GM23248 (cell line): ENCODE measurements at regions not wholly inside any gene's neighbourhood (a gene's known extent, or its start where the extent isn't known, plus 50 kb on each side); places are given as distances from the start of the nearest gene placed in this dataset.
A peak's percentile ranks its signal among the peaks of the same experiment; 100 is the strongest.
"Not testable (repeated sequence)": the region's sequence is repeated elsewhere in the genome, so short reads cannot be mapped to it uniquely, and the experiment has no call there.

ENCODE experiments used
- DNase-seq: peaks from one replicate; pipeline ENCODE4 v3.0.0-alpha.2; 2015
- H2AFZ ChIP-seq: fragments of 200-600 bp; sonication (generic); 2 replicates; pipeline ENCODE4 v1.6.1; 2016; ENCODE audit warnings: antibody characterized with exemption
- H3F3A ChIP-seq: fragments of 200-600 bp; sonication (generic); 2 replicates; pipeline ENCODE4 v1.6.1; 2016; ENCODE audit warnings: mild to moderate bottlenecking, antibody characterized with exemption, mixed run types; ENCODE audit not compliant: insufficient read depth
- H3K27ac ChIP-seq: fragments of 200-600 bp; sonication (generic); 2 replicates; pipeline ENCODE4 v1.5.1; 2016; ENCODE audit warnings: mild to moderate bottlenecking
- H3K27me3 ChIP-seq: fragments of 200-600 bp; sonication (generic); replicated peaks from 2 replicates; pipeline ENCODE4 v1.6.1; 2016; ENCODE audit warnings: mild to moderate bottlenecking; ENCODE audit not compliant: insufficient read depth
- H3K36me3 ChIP-seq: fragments of 200-600 bp; sonication (generic); 2 replicates; pipeline ENCODE4 v1.6.1; 2016; ENCODE audit warnings: low read depth, mild to moderate bottlenecking
- H3K4me1 ChIP-seq: fragments of 200-600 bp; sonication (generic); 2 replicates; pipeline ENCODE4 v1.6.1; 2016; ENCODE audit warnings: mild to moderate bottlenecking; ENCODE audit not compliant: insufficient read depth
- H3K4me2 ChIP-seq: fragments of 200-600 bp; sonication (generic); one replicate; pipeline ENCODE4 v1.6.1; 2016; ENCODE audit warnings: mild to moderate bottlenecking; ENCODE audit not compliant: unreplicated experiment
- H3K4me3 ChIP-seq: fragments of 200-600 bp; sonication (generic); 2 replicates; pipeline ENCODE4 v1.5.1; 2016; ENCODE audit warnings: mild to moderate bottlenecking
- H3K79me2 ChIP-seq: fragments of 200-600 bp; sonication (generic); 2 replicates; pipeline ENCODE4 v1.6.1; 2016; ENCODE audit warnings: mild to moderate bottlenecking; ENCODE audit not compliant: insufficient read depth
- H3K9ac ChIP-seq: fragments of 200-600 bp; sonication (generic); 2 replicates; pipeline ENCODE4 v1.6.1; 2016; ENCODE audit warnings: mild to moderate bottlenecking
- H3K9me2 ChIP-seq: fragments of 200-600 bp; sonication (generic); 2 replicates; pipeline ENCODE4 v1.6.1; 2016; ENCODE audit warnings: mixed run types, mild to moderate bottlenecking, moderate library complexity; ENCODE audit not compliant: insufficient read depth
- H3K9me3 ChIP-seq: fragments of 200-600 bp; sonication (generic); one replicate; pipeline ENCODE4 v1.6.1; 2017; ENCODE audit warnings: low read depth
- H4K20me1 ChIP-seq: fragments of 200-600 bp; sonication (generic); 2 replicates; pipeline ENCODE4 v1.6.0; 2016; ENCODE audit not compliant: insufficient read depth
- EZH2 ChIP-seq: fragments of 200-600 bp; sonication (generic); IDR thresholded peaks from 2 replicates; pipeline ENCODE4 v1.6.1; 2018; ENCODE audit warnings: antibody characterized with exemption, mild to moderate bottlenecking; ENCODE audit not compliant: insufficient read depth, poor library complexity, severe bottlenecking
- EZH2phosphoT487 ChIP-seq: fragments of 200-600 bp; sonication (generic); IDR thresholded peaks from 2 replicates; pipeline ENCODE4 v1.6.1; 2018; ENCODE audit warnings: antibody characterized with exemption, moderate library complexity, mild to moderate bottlenecking, low read depth; ENCODE audit not compliant: insufficient read depth
- WGBS, 2 experiments: methylation state at CpG; one replicate each; pipeline ENCODE4 v1.1.6; 2015 to 2017; ENCODE audit warnings: low lambda C conversion rate in 2 of 2, low coverage in 1 of 2; ENCODE audit errors: missing lambda C conversion rate in 2 of 2; 5-methylcytosine and 5-hydroxymethylcytosine counted together
- in situ Hi-C: fragments of 300-500 bp; cut with MboI; formaldehyde crosslinking; loops from 2 replicates; pipeline ENCODE4 v1.15.0; 2020

- H3K79me2 ChIP-seq = no peaks in the 10 kb centered on the region
- WGBS, 2 experiments = 93% methylated on average over 5 of the region's 5 CpGs
- no peaks in the 10 kb centered on the region for H4K20me1 ChIP-seq
- TF ChIP-seq EZH2phosphoT487 (no peak), EZH2 (no peak)
- DNase-seq = no peak
- H3K27me3 ChIP-seq = no peaks in the 10 kb centered on the region
- H3K9me2 ChIP-seq = no peaks in the 10 kb centered on the region
- in situ Hi-C loops = no loop called here
- H3K4me2 ChIP-seq = no peak overlapping the region
- H3K9me3 ChIP-seq = no peaks in the 10 kb centered on the region
- H3K27ac ChIP-seq = no peak overlapping the region
- H3K9ac ChIP-seq = no peak overlapping the region
- H2AFZ ChIP-seq = no peak overlapping the region
- H3K36me3 ChIP-seq = no peaks in the 10 kb centered on the region
- H3F3A ChIP-seq = no peaks in the 10 kb centered on the region
- no peak overlapping the region for H3K4me3 ChIP-seq
- peaks cover 8% of the 10 kb centered on the region for H3K4me1 ChIP-seq
Measured at GRCh38 chr10:21423850-21424249, 101.6 kb downstream of the SKIDA1 start.

- H3K27me3 ChIP-seq = no peaks in the 10 kb centered on the region
- H2AFZ ChIP-seq = no peak overlapping the region
- H3K9me2 ChIP-seq = no peaks in the 10 kb centered on the region
- H3K9ac ChIP-seq = no peak overlapping the region
- no peaks in the 10 kb centered on the region for H4K20me1 ChIP-seq
- H3F3A ChIP-seq = no peaks in the 10 kb centered on the region
- no peak overlapping the region for H3K4me3 ChIP-seq
- no peaks in the 10 kb centered on the region for H3K79me2 ChIP-seq
- DNase-seq = no peak
- in situ Hi-C loops = no loop called here
- H3K4me1 ChIP-seq = peaks cover 8% of the 10 kb centered on the region
- no peak overlapping the region for H3K4me2 ChIP-seq
- no peaks in the 10 kb centered on the region for H3K9me3 ChIP-seq
- 96 to 98% methylated on average over 2 of the region's 2 CpGs for WGBS, 2 experiments
- no peak overlapping the region for H3K27ac ChIP-seq
- H3K36me3 ChIP-seq = no peaks in the 10 kb centered on the region
- TF ChIP-seq EZH2phosphoT487 = no peak
- TF ChIP-seq EZH2 = no peak
Measured at GRCh38 chr10:21423338-21423737, 102.1 kb downstream of the SKIDA1 start.

- in situ Hi-C loops = no loop called here
Measured at GRCh38 chr10:21421794-21422193, 103.7 kb downstream of the SKIDA1 start.

GRCh38 chr10:21421016-21421415 lies 104.5 kb downstream of the SKIDA1 start:
- H3K9ac ChIP-seq = no peak overlapping the region

More at GRCh38 chr10:21421794-21422193, 103.7 kb downstream of the SKIDA1 start:
- no peak for TF ChIP-seq EZH2phosphoT487
- TF ChIP-seq EZH2 = no peak
- no peak for DNase-seq
- no peak overlapping the region for H3K27ac ChIP-seq
- peaks cover 8% of the 10 kb centered on the region for H3K4me1 ChIP-seq
- H3K9ac ChIP-seq = no peak overlapping the region
- no peaks in the 10 kb centered on the region for H3K36me3 ChIP-seq
- H4K20me1 ChIP-seq = no peaks in the 10 kb centered on the region
- no peaks in the 10 kb centered on the region for H3K9me3 ChIP-seq
- H3K27me3 ChIP-seq = no peaks in the 10 kb centered on the region
- H3K4me2 ChIP-seq = no peak overlapping the region
- H2AFZ ChIP-seq = no peak overlapping the region
- 93 to 96% methylated on average over 4 of the region's 4 CpGs for WGBS, 2 experiments
- no peaks in the 10 kb centered on the region for H3K79me2 ChIP-seq
- no peaks in the 10 kb centered on the region for H3K9me2 ChIP-seq
- no peak overlapping the region for H3K4me3 ChIP-seq
- H3F3A ChIP-seq = no peaks in the 10 kb centered on the region

GRCh38 chr10:21418981-21419576 lies 106.4 kb downstream of the SKIDA1 start:
- H3K9me3 ChIP-seq, H3K79me2 ChIP-seq, H3K9me2 ChIP-seq, H3K4me1 ChIP-seq, H3K27me3 ChIP-seq, in situ Hi-C loops, H3F3A ChIP-seq, H3K4me3 ChIP-seq, H3K9ac ChIP-seq, H4K20me1 ChIP-seq, H3K36me3 ChIP-seq, H3K4me2 ChIP-seq, H3K27ac ChIP-seq, H2AFZ ChIP-seq: not testable (repeated sequence)
- 74 to 80% methylated on average over 5 of the region's 5 CpGs for WGBS, 2 experiments
- DNase-seq = peak; percentile 45

More at GRCh38 chr10:21421016-21421415, 104.5 kb downstream of the SKIDA1 start:
- Histone ChIP-seq H2AFZ (no peak overlapping the region), H3K9me2 (no peaks in the 10 kb centered on the region), H3K27ac (no peak overlapping the region), H3K4me1 (peaks cover 8% of the 10 kb centered on the region), H4K20me1 (no peaks in the 10 kb centered on the region), H3K9me3 (no peaks in the 10 kb centered on the region), H3K27me3 (no peaks in the 10 kb centered on the region), H3K4me2 (no peak overlapping the region), H3K79me2 (no peaks in the 10 kb centered on the region), H3F3A (no peaks in the 10 kb centered on the region), H3K4me3 (no peak overlapping the region), H3K36me3 (no peaks in the 10 kb centered on the region)
- DNase-seq = no peak
- in situ Hi-C loops = no loop called here
- whole genome bisulfite sequencing, 2 experiments = 56 to 71% methylated on average over 2 of the region's 2 CpGs
- no peak for TF ChIP-seq EZH2
- TF ChIP-seq EZH2phosphoT487 = no peak
